Colonic mucosa (tissue), 4 donors: ENCODE measurements at regions not wholly inside any gene's neighbourhood (a gene's known extent, or its start where the extent isn't known, plus 50 kb on each side); places are given as distances from the start of the nearest gene placed in this dataset.
"Not testable (repeated sequence)": the region's sequence is repeated elsewhere in the genome, so short reads cannot be mapped to it uniquely, and the experiment has no call there.

Source experiments
- DNase-seq: peaks from one replicate; pipeline ENCODE4 v3.0.0-alpha.2; 2020
- H3K27ac ChIP-seq: fragments of 200-600 bp; one replicate; pipeline ENCODE4 v1.8.0; 2021
- H3K27me3 ChIP-seq: fragments of 200-600 bp; one replicate; pipeline ENCODE4 v1.8.0; 2021
- H3K36me3 ChIP-seq: fragments of 200-600 bp; one replicate; pipeline ENCODE4 v1.8.0; 2021
- H3K4me1 ChIP-seq: fragments of 200-600 bp; one replicate; pipeline ENCODE4 v1.8.0; 2021; ENCODE audit warnings: mild to moderate bottlenecking
- H3K4me3 ChIP-seq: fragments of 200-600 bp; one replicate; pipeline ENCODE4 v1.8.0; 2021
- H3K9ac ChIP-seq, 2 donors: one replicate each; pipeline ENCODE4 v1.7.0; 2013; ENCODE audit warnings: control low read depth in 2 of 2, low read depth in 2 of 2, low read length in 2 of 2
- H3K9me3 ChIP-seq: fragments of 200-600 bp; one replicate; pipeline ENCODE4 v1.8.0; 2021
- intact Hi-C: fragments of 100-400 bp; cut with DNase I; formaldehyde crosslinking; loops from one replicate; pipeline ENCODE4 v1.14.1; 2022
- TF ChIP-seq, protein P1 (sequence below): fragments of 200-600 bp; IDR thresholded peaks from one replicate; pipeline ENCODE4 v1.8.0; 2022; ENCODE audit warnings: antibody characterized with exemption, mild to moderate bottlenecking
- donor health status: healthy.
- donor health status: DM: no; HTN: no; CAD: no.
- donor health status: DM: no; HTN: no; CAD: no.

DNA sequence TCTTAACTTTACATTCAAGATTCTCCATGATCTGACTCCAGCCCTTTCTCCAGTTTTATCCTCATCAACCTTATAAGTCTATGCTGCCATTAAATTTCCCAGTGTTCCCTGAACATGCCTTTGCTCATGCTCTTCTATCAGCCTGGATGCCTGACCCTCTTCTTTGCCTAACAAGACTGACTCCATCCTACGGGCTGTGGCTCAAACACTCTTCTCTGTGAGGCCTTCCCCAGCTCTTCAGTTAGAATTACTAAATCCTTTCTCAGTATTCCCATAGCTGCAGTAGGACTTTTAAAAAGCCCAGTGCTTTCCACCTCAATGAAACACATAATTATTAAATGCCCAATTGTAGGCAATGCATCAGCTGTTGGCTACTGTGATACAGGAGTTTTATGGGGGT is 76.5 kb upstream of the GNG12 start:
- H3K4me1 ChIP-seq, result no peaks in the 10 kb centered on the region
- H3K27ac ChIP-seq, result no peak overlapping the region
- H3K27me3 ChIP-seq, result no peaks in the 10 kb centered on the region
- no peak overlapping the region for H3K9ac ChIP-seq
- H3K4me3 ChIP-seq, result no peak overlapping the region
- no peaks in the 10 kb centered on the region for H3K9me3 ChIP-seq
- TF ChIP-seq, protein P1, sequence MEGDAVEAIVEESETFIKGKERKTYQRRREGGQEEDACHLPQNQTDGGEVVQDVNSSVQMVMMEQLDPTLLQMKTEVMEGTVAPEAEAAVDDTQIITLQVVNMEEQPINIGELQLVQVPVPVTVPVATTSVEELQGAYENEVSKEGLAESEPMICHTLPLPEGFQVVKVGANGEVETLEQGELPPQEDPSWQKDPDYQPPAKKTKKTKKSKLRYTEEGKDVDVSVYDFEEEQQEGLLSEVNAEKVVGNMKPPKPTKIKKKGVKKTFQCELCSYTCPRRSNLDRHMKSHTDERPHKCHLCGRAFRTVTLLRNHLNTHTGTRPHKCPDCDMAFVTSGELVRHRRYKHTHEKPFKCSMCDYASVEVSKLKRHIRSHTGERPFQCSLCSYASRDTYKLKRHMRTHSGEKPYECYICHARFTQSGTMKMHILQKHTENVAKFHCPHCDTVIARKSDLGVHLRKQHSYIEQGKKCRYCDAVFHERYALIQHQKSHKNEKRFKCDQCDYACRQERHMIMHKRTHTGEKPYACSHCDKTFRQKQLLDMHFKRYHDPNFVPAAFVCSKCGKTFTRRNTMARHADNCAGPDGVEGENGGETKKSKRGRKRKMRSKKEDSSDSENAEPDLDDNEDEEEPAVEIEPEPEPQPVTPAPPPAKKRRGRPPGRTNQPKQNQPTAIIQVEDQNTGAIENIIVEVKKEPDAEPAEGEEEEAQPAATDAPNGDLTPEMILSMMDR, result no peak
- intact Hi-C loops, result no loop called here
- DNase-seq, result no peak
- H3K36me3 ChIP-seq, result no peaks in the 10 kb centered on the region

DNA sequence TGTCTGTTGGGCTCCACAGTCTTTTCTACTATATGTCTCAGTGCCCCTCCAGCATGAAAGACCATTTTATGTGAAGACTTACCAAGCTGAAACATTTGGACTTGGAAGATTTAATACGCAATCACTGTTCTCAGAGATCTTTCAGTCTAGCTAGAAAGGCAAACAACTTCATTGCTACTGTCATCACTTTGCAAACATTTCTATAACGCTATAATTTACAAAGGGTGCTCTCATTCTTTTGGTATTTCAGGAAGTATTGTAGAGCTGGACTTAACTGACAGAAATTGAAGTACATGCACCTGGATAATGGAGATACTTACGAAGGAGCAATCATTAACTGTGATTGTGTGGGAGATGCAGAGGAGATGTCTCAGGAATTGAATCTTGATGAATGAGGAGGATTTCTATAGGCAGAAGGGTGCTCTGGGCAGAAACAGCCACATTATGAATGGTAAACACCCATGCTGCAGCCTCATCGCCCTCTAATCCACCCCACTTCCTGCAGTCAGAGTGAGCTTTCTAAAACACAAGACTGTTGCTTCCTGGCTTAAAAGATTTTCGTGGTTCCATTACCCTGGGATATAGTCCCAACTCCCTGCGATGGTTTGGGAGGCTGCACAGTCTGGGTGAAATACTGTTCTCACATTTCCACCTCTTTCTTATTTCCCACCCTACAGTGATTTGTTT is 75.1 kb upstream of the GNG12 start:
- H3K27me3 ChIP-seq, result no peaks in the 10 kb centered on the region
- H3K9ac ChIP-seq, result no peak overlapping the region
- no peaks in the 10 kb centered on the region for H3K36me3 ChIP-seq
- no peak overlapping the region for H3K4me3 ChIP-seq
- intact Hi-C loops, result no loop called here
- TF ChIP-seq, protein P1, result no peak
- no peak overlapping the region for H3K27ac ChIP-seq
- H3K4me1 ChIP-seq, result no peaks in the 10 kb centered on the region
- no peaks in the 10 kb centered on the region for H3K9me3 ChIP-seq
- DNase-seq, result no peak

DNA sequence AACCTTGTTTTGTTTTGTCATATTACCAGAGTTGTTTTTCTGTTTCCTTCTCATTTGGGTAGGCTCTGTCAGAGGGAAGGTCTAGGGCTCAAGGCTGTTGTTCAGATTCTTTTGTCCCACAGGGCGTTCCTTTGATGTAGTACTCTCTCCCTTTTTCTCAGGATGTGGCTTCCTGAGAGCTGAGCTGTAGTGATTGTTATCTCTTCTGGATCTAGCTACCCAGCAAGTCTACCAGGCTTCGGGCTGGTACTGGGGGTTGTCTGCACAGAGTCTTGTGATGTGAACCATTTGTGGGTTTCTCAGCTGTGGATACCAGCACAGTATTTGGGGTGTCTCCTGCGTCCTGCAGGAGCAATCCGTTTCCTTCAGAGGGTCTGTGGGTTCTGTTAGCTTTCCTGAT is 74.2 kb upstream of the GNG12 start:
- H3K27ac ChIP-seq, H3K9ac ChIP-seq, intact Hi-C loops, H3K36me3 ChIP-seq, H3K9me3 ChIP-seq, H3K27me3 ChIP-seq, H3K4me1 ChIP-seq, DNase-seq, H3K4me3 ChIP-seq: not testable (repeated sequence)

DNA sequence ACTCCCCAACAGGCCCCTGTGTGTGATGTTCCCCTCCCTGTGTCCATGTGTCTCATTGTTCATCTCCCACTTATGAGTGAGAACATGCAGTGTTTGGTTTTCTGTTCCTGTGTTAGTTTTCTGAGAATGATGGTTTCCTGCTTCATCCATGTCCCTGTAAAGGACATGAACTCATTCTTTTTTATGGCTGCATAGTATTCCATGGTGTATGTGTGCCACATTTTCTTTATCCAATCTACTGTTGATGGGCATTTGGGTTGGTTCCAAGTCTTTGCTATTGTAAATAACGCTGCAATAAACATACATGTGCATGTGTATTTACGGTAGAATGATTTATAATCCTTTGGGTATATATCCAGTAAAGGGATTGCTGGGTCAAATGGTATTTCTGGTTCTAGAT is 72.7 kb upstream of the GNG12 start:
- H3K9ac ChIP-seq, intact Hi-C loops, DNase-seq, H3K36me3 ChIP-seq, H3K4me1 ChIP-seq, H3K27ac ChIP-seq, H3K9me3 ChIP-seq, H3K27me3 ChIP-seq, H3K4me3 ChIP-seq: not testable (repeated sequence)

DNA sequence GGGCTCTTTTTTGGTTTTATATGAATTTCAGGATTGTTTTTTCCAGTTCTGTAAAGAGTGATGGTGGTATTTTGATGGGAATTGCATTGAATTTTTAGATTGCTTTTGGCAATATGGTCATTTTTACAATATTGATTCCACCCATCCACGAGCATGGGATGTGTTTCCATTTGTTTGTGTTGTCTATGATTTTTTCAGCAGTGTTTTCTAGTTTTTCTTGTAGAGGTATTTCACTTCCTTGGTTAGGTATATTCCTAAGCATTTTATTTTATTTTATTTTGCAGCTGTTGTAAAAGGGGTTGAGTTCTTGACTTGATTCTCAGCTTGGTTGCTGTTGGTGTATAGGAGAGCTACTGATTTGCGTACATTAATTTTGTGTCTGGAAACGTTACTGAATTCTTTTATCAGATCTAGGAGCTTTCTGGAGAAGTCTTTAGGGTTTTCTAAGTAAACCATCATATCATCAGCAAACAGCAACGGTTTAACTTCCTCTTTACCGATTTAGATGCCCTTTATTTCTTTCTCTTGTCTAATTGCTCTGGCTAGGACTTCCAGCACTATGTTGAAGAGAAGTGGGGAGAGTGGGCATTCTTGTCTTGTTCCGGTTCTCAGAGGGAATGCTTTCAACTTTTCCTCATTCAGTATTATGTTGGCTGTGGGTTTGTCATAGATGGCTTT is 69.4 kb upstream of the GNG12 start:
- intact Hi-C loops, H3K27me3 ChIP-seq, H3K36me3 ChIP-seq, DNase-seq, H3K4me1 ChIP-seq, H3K4me3 ChIP-seq, H3K27ac ChIP-seq, H3K9ac ChIP-seq, H3K9me3 ChIP-seq: not testable (repeated sequence)

DNA sequence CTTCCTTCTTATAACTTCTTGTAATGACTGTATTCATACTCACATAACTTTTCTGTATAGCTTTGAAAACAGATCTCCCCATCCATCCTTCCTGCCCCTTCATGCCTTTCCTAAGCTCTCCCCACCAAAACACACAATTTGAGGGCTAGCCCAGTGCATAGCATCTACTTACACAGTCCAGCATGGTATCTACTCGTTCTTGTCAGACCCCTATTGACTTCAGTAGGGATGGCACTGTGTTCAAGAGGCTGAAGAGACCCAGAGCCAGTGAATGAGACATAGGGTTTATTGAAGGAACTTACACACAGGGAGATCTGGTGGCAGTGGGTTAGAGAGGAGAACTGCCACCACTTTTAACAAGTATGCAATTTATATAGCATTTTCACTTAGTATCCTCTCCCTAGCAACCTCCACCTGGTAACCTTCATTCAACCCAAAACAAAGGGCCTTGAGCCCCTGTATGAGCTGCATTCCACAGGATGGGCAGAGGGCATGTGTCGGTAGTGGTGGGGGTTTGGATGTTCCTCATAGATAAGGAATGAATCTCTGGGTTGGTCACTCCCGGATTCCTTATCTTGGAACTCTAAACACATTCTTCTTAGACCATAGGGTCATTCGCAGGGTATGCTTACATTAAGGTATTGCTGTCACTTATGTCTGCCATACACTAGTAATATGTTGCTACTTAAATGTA is 64.9 kb upstream of the GNG12 start:
- Histone ChIP-seq H3K4me1 (no peaks in the 10 kb centered on the region), H3K9ac (no peak overlapping the region), H3K36me3 (no peaks in the 10 kb centered on the region), H3K27me3 (no peaks in the 10 kb centered on the region), H3K4me3 (no peak overlapping the region), H3K27ac (no peak overlapping the region), H3K9me3 (no peaks in the 10 kb centered on the region)
- TF ChIP-seq, protein P1, result no peak
- no peak for DNase-seq
- intact Hi-C loops, result no loop called here
